Transverse colon (tissue), 4 donors: ENCODE measurements at regions not wholly inside any gene's neighbourhood (a gene's known extent, or its start where the extent isn't known, plus 50 kb on each side); places are given as distances from the start of the nearest gene placed in this dataset.

ENCODE experiments used
- DNase-seq: peaks from one replicate; pipeline ENCODE4 v3.0.0-alpha.2; 2019
- H3K27ac ChIP-seq, 4 donors: fragments of 200-600 bp; sonication (generic); 2 replicates each; pipeline ENCODE4 v1.5.1; 2016 to 2018; ENCODE audit warnings: inconsistent platforms in 4 of 4
- H3K27me3 ChIP-seq: fragments of 200-600 bp; sonication (generic); 2 replicates; pipeline ENCODE4 v1.5.1; 2017; ENCODE audit warnings: inconsistent platforms
- H3K36me3 ChIP-seq, 4 donors: fragments of 200-600 bp; sonication (generic); 2 replicates each; pipeline ENCODE4 v1.5.1; 2017 to 2019; ENCODE audit warnings: inconsistent platforms in 4 of 4
- H3K4me1 ChIP-seq, 4 donors: fragments of 200-600 bp; sonication (generic); 2 replicates each; pipeline ENCODE4 v1.5.1; 2017 to 2020; ENCODE audit warnings: inconsistent platforms in 4 of 4
- H3K4me3 ChIP-seq, 4 donors: fragments of 200-600 bp; sonication (generic); 1 replicate in 1 of 4; 2 replicates in 3 of 4; pipeline versions ENCODE4 v1.5.1 to v1.6.1; 2017 to 2019; ENCODE audit warnings: inconsistent platforms in 4 of 4
- H3K9me3 ChIP-seq, 2 donors: fragments of 200-600 bp; sonication (generic); 2 replicates each; pipeline ENCODE4 v1.5.1; 2017 to 2019; ENCODE audit warnings: inconsistent platforms in 2 of 2
- EP300 ChIP-seq: sonication (generic); formaldehyde crosslinking; IDR thresholded peaks from one replicate; pipeline ENCODE4 v1.6.1; 2017; ENCODE audit warnings: antibody characterized with exemption, low read depth
- POLR2A ChIP-seq: fragments of 450-650 bp; IDR thresholded peaks from one replicate; pipeline ENCODE4 v1.6.1; 2016; ENCODE audit warnings: antibody characterized with exemption, mild to moderate bottlenecking, moderate library complexity
- POLR2AphosphoS5 ChIP-seq, 3 donors: sonication (generic); formaldehyde crosslinking; IDR thresholded peaks; one replicate each; pipeline ENCODE4 v1.6.1; 2016; ENCODE audit warnings: antibody characterized with exemption in 3 of 3
- WGBS, 2 donors: methylation state at CpG; one replicate each; pipeline ENCODE4 v1.1.5; 2018; ENCODE audit warnings: low coverage in 1 of 2; 5-methylcytosine and 5-hydroxymethylcytosine counted together
- in situ Hi-C, 4 donors: fragments of 200-750 bp; cut with MboI; loops; one replicate each; pipeline versions ENCODE4 v1.15.0 to v1.15.1; 2017; ENCODE audit warnings: low sequenced_read_pairs in 3 of 4, low pct_ligation_motif_present in 1 of 4, low pct_unique_long_range_greater_than_20kb in 1 of 4
- intact Hi-C: fragments of 100-400 bp; cut with DNase I; formaldehyde crosslinking; loops from one replicate; pipeline ENCODE4 v1.15.1; 2023; ENCODE audit warnings: low total_unique reads
- TF ChIP-seq, protein P1 (sequence below), 5 experiments: fragments of 200-600 bp in 3 of 5; fragments of 450-650 bp in 2 of 5; sonication (generic) in 3 of 5; IDR thresholded peaks; 1 replicate in 2 of 5; 2 replicates in 3 of 5; pipeline ENCODE4 v1.5.1; 2016 to 2017; ENCODE audit warnings: antibody characterized with exemption in 5 of 5, inconsistent platforms in 3 of 5, mild to moderate bottlenecking in 2 of 5, moderate library complexity in 1 of 5

- no peak for DNase-seq
- Histone ChIP-seq H3K27ac (no peak overlapping the region), H3K4me1 (peaks cover 1 to 3% (median 3%) of the 10 kb centered on the region in 4 donors), H3K27me3 (no peaks in the 10 kb centered on the region), H3K4me3 (no peak overlapping the region), H3K36me3 (no peaks in the 10 kb centered on the region), H3K9me3 (no peaks in the 10 kb centered on the region)
- 89 to 97% methylated on average over 3 to 4 of the region's 4 CpGs for WGBS, 2 donors
- TF ChIP-seq POLR2AphosphoS5 (IDR thresholded peaks at IDR 0.05) (no peak), EP300 (no peak), POLR2A (no peak)
- TF ChIP-seq, protein P1, sequence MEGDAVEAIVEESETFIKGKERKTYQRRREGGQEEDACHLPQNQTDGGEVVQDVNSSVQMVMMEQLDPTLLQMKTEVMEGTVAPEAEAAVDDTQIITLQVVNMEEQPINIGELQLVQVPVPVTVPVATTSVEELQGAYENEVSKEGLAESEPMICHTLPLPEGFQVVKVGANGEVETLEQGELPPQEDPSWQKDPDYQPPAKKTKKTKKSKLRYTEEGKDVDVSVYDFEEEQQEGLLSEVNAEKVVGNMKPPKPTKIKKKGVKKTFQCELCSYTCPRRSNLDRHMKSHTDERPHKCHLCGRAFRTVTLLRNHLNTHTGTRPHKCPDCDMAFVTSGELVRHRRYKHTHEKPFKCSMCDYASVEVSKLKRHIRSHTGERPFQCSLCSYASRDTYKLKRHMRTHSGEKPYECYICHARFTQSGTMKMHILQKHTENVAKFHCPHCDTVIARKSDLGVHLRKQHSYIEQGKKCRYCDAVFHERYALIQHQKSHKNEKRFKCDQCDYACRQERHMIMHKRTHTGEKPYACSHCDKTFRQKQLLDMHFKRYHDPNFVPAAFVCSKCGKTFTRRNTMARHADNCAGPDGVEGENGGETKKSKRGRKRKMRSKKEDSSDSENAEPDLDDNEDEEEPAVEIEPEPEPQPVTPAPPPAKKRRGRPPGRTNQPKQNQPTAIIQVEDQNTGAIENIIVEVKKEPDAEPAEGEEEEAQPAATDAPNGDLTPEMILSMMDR (IDR thresholded peaks at IDR 0.05): no peak
- in situ Hi-C loops (no loop called here), intact Hi-C loops (no loop called here)
These were observed 339.6 kb upstream of the CITED2 start for GRCh38 chr6:139713900-139714506.

GRCh38 chr6:139713424-139713823, 339.0 kb upstream of the CITED2 start:
- H3K27ac ChIP-seq: no peak overlapping the region
- no peak overlapping the region for H3K4me3 ChIP-seq
- no peaks in the 10 kb centered on the region for H3K27me3 ChIP-seq
- intact Hi-C loops (no loop called here), in situ Hi-C loops (no loop called here)
- DNase-seq: no peak
- no peaks in the 10 kb centered on the region for H3K36me3 ChIP-seq
- no peaks in the 10 kb centered on the region for H3K9me3 ChIP-seq
- 82 to 86% methylated on average over 1 to 3 of the region's 3 CpGs for WGBS, 2 donors
- peaks cover 7 to 9% (median 8%) of the 10 kb centered on the region in 4 donors for H3K4me1 ChIP-seq
- no peak for TF ChIP-seq POLR2A
- TF ChIP-seq POLR2AphosphoS5 (IDR thresholded peaks at IDR 0.05): no peak
- TF ChIP-seq, protein P1 (IDR thresholded peaks at IDR 0.05): no peak
- no peak for TF ChIP-seq EP300

GRCh38 chr6:139712830-139713229, 338.4 kb upstream of the CITED2 start:
- in situ Hi-C loops: no loop called here
- Histone ChIP-seq H3K36me3 (no peaks in the 10 kb centered on the region), H3K4me1 (peaks cover 13 to 15% (median 14%) of the 10 kb centered on the region in 4 donors), H3K9me3 (no peaks in the 10 kb centered on the region), H3K4me3 (no peak overlapping the region), H3K27me3 (no peaks in the 10 kb centered on the region), H3K27ac (no peak overlapping the region)
- intact Hi-C loops: no loop called here
- no peak for TF ChIP-seq EP300
- TF ChIP-seq, protein P1 (IDR thresholded peaks at IDR 0.05): no peak
- TF ChIP-seq POLR2AphosphoS5 (IDR thresholded peaks at IDR 0.05): no peak
- no peak for TF ChIP-seq POLR2A
- 74 to 78% methylated on average over 3 of the region's 3 CpGs for WGBS, 2 donors
- DNase-seq: no peak

- 77 to 82% methylated on average over 2 of the region's 2 CpGs for WGBS, 2 donors
- TF ChIP-seq, protein P1 (IDR thresholded peaks at IDR 0.05): no peak
- TF ChIP-seq EP300: no peak
- TF ChIP-seq POLR2A: no peak
- no peak for TF ChIP-seq POLR2AphosphoS5 (IDR thresholded peaks at IDR 0.05)
- in situ Hi-C loops (no loop called here), intact Hi-C loops (no loop called here)
- Histone ChIP-seq H3K4me3 (no peak overlapping the region), H3K4me1 (peaks cover 13 to 23% (median 22%) of the 10 kb centered on the region in 4 donors), H3K9me3 (no peaks in the 10 kb centered on the region), H3K27me3 (no peaks in the 10 kb centered on the region), H3K36me3 (no peaks in the 10 kb centered on the region), H3K27ac (no peak overlapping the region)
- DNase-seq: no peak
These were observed 337.5 kb upstream of the CITED2 start for GRCh38 chr6:139711804-139712585.
